A549 (cell line): ENCODE measurements at regions not wholly inside any gene's neighbourhood (a gene's known extent, or its start where the extent isn't known, plus 50 kb on each side); places are given as distances from the start of the nearest gene placed in this dataset.

Experiments used
- ATAC-seq, 2 experiments: fragments of 200-7000 bp in 1 of 2; fragments of >200 bp in 1 of 2; cut with Nextera tagmentation in 1 of 2; cut with Tn5 transposase in 1 of 2; 3 replicates each; pipeline versions ENCODE4 v1.8.0 to v1.9.1; 2018 to 2020; ENCODE audit warnings: mild to moderate bottlenecking in 1 of 2, moderate library complexity in 1 of 2
- CTCF ChIA-PET: fragments of 300-600 bp; sonication (Branson Sonifier 250); formaldehyde crosslinking; extraction: SDS; loops from one replicate; lab custom pipeline; 2021; ENCODE audit warnings: antibody characterized with exemption, inconsistent platforms; lab: Yijun Ruan, JAX
- POLR2A ChIA-PET: fragments of 350-600 bp; formaldehyde crosslinking; extraction: SDS; loops from one replicate; lab custom pipeline; 2021; ENCODE audit warnings: antibody characterized with exemption, inconsistent platforms; lab: Yijun Ruan, JAX
- DNase-seq, 2 experiments: peaks; one replicate each; pipeline versions ENCODE4 v3.0.0 to v3.0.0-alpha.2; 2011 to 2016; ENCODE audit warnings: low read depth in 1 of 2, low spot score in 1 of 2
- FAIRE-seq: peaks from 2 replicates; lab custom pipeline; 2011; peaks lifted over from hg19 to GRCh38; lab: Jason Lieb, UNC
- H3K27ac ChIP-seq, 2 experiments: fragments of >200 bp; sonication (Bioruptor Twin); formaldehyde crosslinking; 3 replicates each; pipeline ENCODE4 v1.5.1; 2016 to 2017
- H3K4me1 ChIP-seq: fragments of >200 bp; sonication (Bioruptor Twin); formaldehyde crosslinking; 3 replicates; pipeline ENCODE4 v1.6.1; 2016
- H3K4me2 ChIP-seq: fragments of >200 bp; sonication (Bioruptor Twin); formaldehyde crosslinking; 3 replicates; pipeline ENCODE4 v1.6.1; 2016
- H3K4me3 ChIP-seq: fragments of >200 bp; sonication (Bioruptor Twin); formaldehyde crosslinking; 3 replicates; pipeline ENCODE4 v1.5.1; 2016
- H3K9me3 ChIP-seq: fragments of >200 bp; sonication (Bioruptor Twin); formaldehyde crosslinking; 3 replicates; pipeline ENCODE4 v1.6.1; 2016
- CBX2 ChIP-seq: fragments of 200-600 bp; sonication (generic); IDR thresholded peaks from 2 replicates; pipeline ENCODE4 v1.6.1; 2016; ENCODE audit warnings: low read depth, mild to moderate bottlenecking, borderline replicate concordance
- CEBPB ChIP-seq, 2 experiments: fragments of >200 bp in 1 of 2; sonication (Bioruptor Twin) in 1 of 2; formaldehyde crosslinking in 1 of 2; IDR thresholded peaks; 2 replicates each; pipeline ENCODE4 v1.6.1; 2012 to 2016
- CHD4 ChIP-seq: fragments of 200-600 bp; sonication (generic); IDR thresholded peaks from 2 replicates; pipeline ENCODE4 v1.6.1; 2016; ENCODE audit warnings: antibody characterized with exemption, mild to moderate bottlenecking, borderline replicate concordance
- EHMT2 ChIP-seq: fragments of 200-600 bp; sonication (generic); IDR thresholded peaks from 2 replicates; pipeline ENCODE4 v1.6.1; 2016; ENCODE audit warnings: antibody characterized with exemption, low read depth, mild to moderate bottlenecking, moderate library complexity
- EP300 ChIP-seq, 2 experiments: fragments of >200 bp; sonication (Bioruptor Twin); formaldehyde crosslinking; IDR thresholded peaks; 2 replicates in 1 of 2; 3 replicates in 1 of 2; pipeline ENCODE4 v1.6.1; 2016 to 2017
- FOSL2 ChIP-seq, 2 experiments: fragments of 450-650 bp in 1 of 2; fragments of >200 bp in 1 of 2; sonication (Bioruptor Twin) in 1 of 2; formaldehyde crosslinking; IDR thresholded peaks; 2 replicates each; pipeline versions ENCODE4 v1.5.0 to v1.6.1; 2016 to 2020; ENCODE audit warnings: mild to moderate bottlenecking in 1 of 2, moderate library complexity in 1 of 2
- HDAC2 ChIP-seq: fragments of 200-600 bp; sonication (generic); IDR thresholded peaks from 2 replicates; pipeline ENCODE4 v1.6.1; 2016
- HEYL ChIP-seq: fragments of 250-450 bp; sonication (Bioruptor Pico); IDR thresholded peaks from 2 replicates; pipeline ENCODE4 v1.8.0; 2021; ENCODE audit warnings: mild to moderate bottlenecking, moderate library complexity
- HOXA7 ChIP-seq: fragments of 250-450 bp; sonication (Bioruptor Pico); IDR thresholded peaks from 2 replicates; pipeline ENCODE4 v1.5.0; 2020; ENCODE audit warnings: mild to moderate bottlenecking, moderate library complexity
- JUNB ChIP-seq: fragments of >200 bp; sonication (Bioruptor Twin); formaldehyde crosslinking; IDR thresholded peaks from 2 replicates; pipeline ENCODE4 v1.6.1; 2016
- KDM1A ChIP-seq: fragments of 200-600 bp; sonication (generic); IDR thresholded peaks from 2 replicates; pipeline ENCODE4 v1.6.1; 2016; ENCODE audit warnings: low read depth, mild to moderate bottlenecking
- KDM5A ChIP-seq: fragments of 200-600 bp; sonication (generic); IDR thresholded peaks from 2 replicates; pipeline ENCODE4 v1.6.1; 2016; ENCODE audit warnings: antibody characterized with exemption, mild to moderate bottlenecking
- MAFK ChIP-seq: fragments of 450-650 bp; IDR thresholded peaks from 2 replicates; pipeline ENCODE4 v1.6.1; 2014; ENCODE audit not compliant: partially characterized antibody
- NFE2L2 ChIP-seq: fragments of 150-350 bp; conservative IDR thresholded peaks from 2 replicates; pipeline ENCODE4 v1.6.1; 2014; ENCODE audit warnings: low read length
- RAD21 ChIP-seq, 2 experiments: fragments of >200 bp in 1 of 2; sonication (Bioruptor Twin) in 1 of 2; formaldehyde crosslinking in 1 of 2; IDR thresholded peaks in 1 of 2; conservative IDR thresholded peaks in 1 of 2; 2 replicates in 1 of 2; 3 replicates in 1 of 2; pipeline ENCODE4 v1.6.1; 2012 to 2018; ENCODE audit warnings: inconsistent platforms in 1 of 2
- RNF2 ChIP-seq: fragments of 200-600 bp; sonication (generic); IDR thresholded peaks from 2 replicates; pipeline ENCODE4 v1.6.1; 2016; ENCODE audit warnings: low read depth, mild to moderate bottlenecking, antibody characterized with exemption, moderate library complexity, borderline replicate concordance
- SREBF2 ChIP-seq: fragments of 450-650 bp; IDR thresholded peaks from 2 replicates; pipeline ENCODE4 v1.6.1; 2014; ENCODE audit warnings: mild to moderate bottlenecking, moderate library complexity
- ZNF302 ChIP-seq: fragments of 250-450 bp; sonication (Bioruptor Pico); IDR thresholded peaks from 2 replicates; pipeline ENCODE4 v1.9.0; 2021; ENCODE audit warnings: inconsistent platforms, mild to moderate bottlenecking, moderate library complexity
- WGBS: methylation state at CpG from one replicate; pipeline ENCODE4 v1.1.6; 2017; ENCODE audit errors: missing lambda C conversion rate; 5-methylcytosine and 5-hydroxymethylcytosine counted together
- TF ChIP-seq, protein P1 (sequence below): fragments of 450-650 bp; IDR thresholded peaks from 2 replicates; pipeline ENCODE4 v1.6.1; 2014; ENCODE audit warnings: antibody characterized with exemption
- TF ChIP-seq, protein P2 (sequence below): IDR thresholded peaks from 2 replicates; pipeline ENCODE4 v1.6.1; 2012
- TF ChIP-seq, protein P3 (sequence below): fragments of >200 bp; sonication (Bioruptor Twin); formaldehyde crosslinking; IDR thresholded peaks from 3 replicates; pipeline ENCODE4 v1.5.1; 2016
- TF ChIP-seq, protein P4 (sequence below): fragments of 150-350 bp; IDR thresholded peaks from 2 replicates; pipeline ENCODE4 v1.6.1; 2014; ENCODE audit warnings: low read depth, mild to moderate bottlenecking, low read length
- TF ChIP-seq, protein P5 (sequence below): IDR thresholded peaks from 2 replicates; pipeline ENCODE4 v1.6.1; 2012; ENCODE audit warnings: low read depth, borderline replicate concordance
- TF ChIP-seq, protein P6 (sequence below): fragments of 250-450 bp; sonication (Bioruptor Pico); IDR thresholded peaks from 2 replicates; pipeline ENCODE4 v1.5.0; 2020; ENCODE audit warnings: low read depth, mild to moderate bottlenecking, moderate library complexity
- TF ChIP-seq, protein P7 (sequence below): IDR thresholded peaks from 2 replicates; pipeline ENCODE4 v1.6.1; 2012

DNA sequence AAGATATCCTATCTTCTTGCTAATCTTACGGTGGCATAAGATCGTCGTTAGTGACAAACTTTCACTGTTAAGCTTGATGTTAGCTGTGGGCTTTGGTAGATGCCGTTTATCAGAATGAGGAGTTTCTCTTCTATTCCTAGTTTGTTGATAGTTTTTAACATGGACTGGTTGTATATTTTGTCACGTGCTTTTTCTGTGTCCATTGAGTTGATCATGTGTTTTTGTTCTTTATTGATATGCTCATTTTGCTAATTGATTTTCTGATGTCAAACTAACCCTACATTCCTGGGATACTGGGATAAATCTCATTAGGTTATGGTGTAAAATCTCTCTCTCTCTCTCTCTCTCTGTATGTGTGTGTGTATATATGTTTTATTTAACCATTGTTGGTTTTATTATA, 545.1 kb downstream of the AACS start:
- Histone ChIP-seq H3K4me2 (no peak overlapping the region), H3K9me3 (no peaks in the 10 kb centered on the region), H3K4me3 (no peak overlapping the region), H3K27ac (no peak overlapping the region), H3K4me1 (no peaks in the 10 kb centered on the region)
- ATAC-seq (no peak), FAIRE-seq (no peak), DNase-seq (no peak)
- POLR2A ChIA-PET: no interaction called here
- 13% methylated on average over 5 of the region's 5 CpGs for WGBS
- TF ChIP-seq CBX2: no peak
- no peak for TF ChIP-seq RNF2
- TF ChIP-seq, protein P1, sequence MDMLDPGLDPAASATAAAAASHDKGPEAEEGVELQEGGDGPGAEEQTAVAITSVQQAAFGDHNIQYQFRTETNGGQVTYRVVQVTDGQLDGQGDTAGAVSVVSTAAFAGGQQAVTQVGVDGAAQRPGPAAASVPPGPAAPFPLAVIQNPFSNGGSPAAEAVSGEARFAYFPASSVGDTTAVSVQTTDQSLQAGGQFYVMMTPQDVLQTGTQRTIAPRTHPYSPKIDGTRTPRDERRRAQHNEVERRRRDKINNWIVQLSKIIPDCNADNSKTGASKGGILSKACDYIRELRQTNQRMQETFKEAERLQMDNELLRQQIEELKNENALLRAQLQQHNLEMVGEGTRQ: 0 out of 2 replicates have a peak, but pooled peaks have one; percentile 13
- TF ChIP-seq, protein P2, sequence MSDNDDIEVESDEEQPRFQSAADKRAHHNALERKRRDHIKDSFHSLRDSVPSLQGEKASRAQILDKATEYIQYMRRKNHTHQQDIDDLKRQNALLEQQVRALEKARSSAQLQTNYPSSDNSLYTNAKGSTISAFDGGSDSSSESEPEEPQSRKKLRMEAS: no peak
- TF ChIP-seq, protein P3, sequence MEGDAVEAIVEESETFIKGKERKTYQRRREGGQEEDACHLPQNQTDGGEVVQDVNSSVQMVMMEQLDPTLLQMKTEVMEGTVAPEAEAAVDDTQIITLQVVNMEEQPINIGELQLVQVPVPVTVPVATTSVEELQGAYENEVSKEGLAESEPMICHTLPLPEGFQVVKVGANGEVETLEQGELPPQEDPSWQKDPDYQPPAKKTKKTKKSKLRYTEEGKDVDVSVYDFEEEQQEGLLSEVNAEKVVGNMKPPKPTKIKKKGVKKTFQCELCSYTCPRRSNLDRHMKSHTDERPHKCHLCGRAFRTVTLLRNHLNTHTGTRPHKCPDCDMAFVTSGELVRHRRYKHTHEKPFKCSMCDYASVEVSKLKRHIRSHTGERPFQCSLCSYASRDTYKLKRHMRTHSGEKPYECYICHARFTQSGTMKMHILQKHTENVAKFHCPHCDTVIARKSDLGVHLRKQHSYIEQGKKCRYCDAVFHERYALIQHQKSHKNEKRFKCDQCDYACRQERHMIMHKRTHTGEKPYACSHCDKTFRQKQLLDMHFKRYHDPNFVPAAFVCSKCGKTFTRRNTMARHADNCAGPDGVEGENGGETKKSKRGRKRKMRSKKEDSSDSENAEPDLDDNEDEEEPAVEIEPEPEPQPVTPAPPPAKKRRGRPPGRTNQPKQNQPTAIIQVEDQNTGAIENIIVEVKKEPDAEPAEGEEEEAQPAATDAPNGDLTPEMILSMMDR: no peak
- CTCF ChIA-PET: no interaction called here

DNA sequence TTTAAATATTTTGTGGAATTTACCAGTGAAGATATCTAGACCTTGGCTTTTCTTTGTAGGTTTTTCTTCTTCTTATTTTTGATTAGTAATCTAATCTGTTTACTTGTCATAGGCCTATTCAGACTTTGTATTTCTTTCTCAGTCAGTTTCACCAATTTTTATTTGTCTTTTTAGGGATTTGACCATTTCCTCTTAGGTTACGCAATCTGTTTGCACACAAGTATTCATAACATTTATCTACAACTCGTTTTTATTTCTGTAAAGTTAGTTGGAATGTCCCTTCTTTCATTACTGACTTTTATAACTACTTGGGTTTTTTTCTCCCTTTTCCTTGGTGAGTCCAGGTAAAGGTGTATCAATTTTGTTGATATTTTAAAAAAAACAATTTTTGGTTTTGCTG, 545.7 kb downstream of the AACS start:
- Histone ChIP-seq H3K4me1 (no peaks in the 10 kb centered on the region), H3K4me3 (no peak overlapping the region), H3K9me3 (no peaks in the 10 kb centered on the region), H3K4me2 (no peak overlapping the region), H3K27ac (no peak overlapping the region)
- CTCF ChIA-PET: no interaction called here
- TF ChIP-seq, protein P4, sequence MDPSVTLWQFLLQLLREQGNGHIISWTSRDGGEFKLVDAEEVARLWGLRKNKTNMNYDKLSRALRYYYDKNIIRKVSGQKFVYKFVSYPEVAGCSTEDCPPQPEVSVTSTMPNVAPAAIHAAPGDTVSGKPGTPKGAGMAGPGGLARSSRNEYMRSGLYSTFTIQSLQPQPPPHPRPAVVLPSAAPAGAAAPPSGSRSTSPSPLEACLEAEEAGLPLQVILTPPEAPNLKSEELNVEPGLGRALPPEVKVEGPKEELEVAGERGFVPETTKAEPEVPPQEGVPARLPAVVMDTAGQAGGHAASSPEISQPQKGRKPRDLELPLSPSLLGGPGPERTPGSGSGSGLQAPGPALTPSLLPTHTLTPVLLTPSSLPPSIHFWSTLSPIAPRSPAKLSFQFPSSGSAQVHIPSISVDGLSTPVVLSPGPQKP: no peak
- peak in 1 of 2 experiments; percentile 35; a peak in 1 of 4 replicates for TF ChIP-seq CEBPB (IDR thresholded peaks at IDR 0.05)
- 30% methylated on average over 2 of the region's 2 CpGs for WGBS
- ATAC-seq: no peak
- POLR2A ChIA-PET: no interaction called here
- no peak for DNase-seq
- FAIRE-seq: no peak

DNA sequence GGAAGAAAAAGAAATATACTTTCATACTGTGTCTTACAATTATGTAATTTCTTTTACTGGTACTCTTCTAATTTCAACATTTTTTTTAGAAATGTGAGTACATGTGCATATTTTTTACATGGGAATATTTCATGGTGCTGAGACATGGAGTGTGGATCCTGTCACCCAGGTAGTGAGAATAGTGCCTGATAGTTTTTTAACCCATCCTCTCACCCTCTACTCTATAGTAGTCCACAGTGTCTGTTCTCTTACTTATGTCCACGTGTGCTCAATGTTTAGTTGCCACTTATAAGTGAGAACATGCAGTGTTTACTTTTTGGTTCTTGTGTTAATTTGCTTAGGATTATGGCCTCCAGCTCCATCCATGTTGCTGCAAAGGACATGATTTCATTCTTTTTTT, 548.8 kb downstream of the AACS start:
- TF ChIP-seq RAD21 (conservative IDR thresholded peaks at IDR 0.05 in 1 of 2, IDR thresholded peaks at IDR 0.05 in 1 of 2) (no peak), NFE2L2 (no peak), ZNF302 (CRISPR knock-in tag) (no peak), FOSL2 (IDR thresholded peaks at IDR 0.05) (no peak), FOSL2 (CRISPR knock-in tag; IDR thresholded peaks at IDR 0.05) (no peak), KDM1A (no peak), HDAC2 (no peak), CHD4 (no peak), HEYL (no peak), KDM5A (no peak), SREBF2 (no peak), EHMT2 (no peak), JUNB (no peak), HOXA7 (CRISPR knock-in tag) (no peak), MAFK (no peak), EP300 (IDR thresholded peaks at IDR 0.05) (no peak)
- TF ChIP-seq, protein P1: no peak
- TF ChIP-seq, protein P5, sequence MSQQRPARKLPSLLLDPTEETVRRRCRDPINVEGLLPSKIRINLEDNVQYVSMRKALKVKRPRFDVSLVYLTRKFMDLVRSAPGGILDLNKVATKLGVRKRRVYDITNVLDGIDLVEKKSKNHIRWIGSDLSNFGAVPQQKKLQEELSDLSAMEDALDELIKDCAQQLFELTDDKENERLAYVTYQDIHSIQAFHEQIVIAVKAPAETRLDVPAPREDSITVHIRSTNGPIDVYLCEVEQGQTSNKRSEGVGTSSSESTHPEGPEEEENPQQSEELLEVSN: no peak
- TF ChIP-seq, protein P4: no peak
- TF ChIP-seq, protein P6, sequence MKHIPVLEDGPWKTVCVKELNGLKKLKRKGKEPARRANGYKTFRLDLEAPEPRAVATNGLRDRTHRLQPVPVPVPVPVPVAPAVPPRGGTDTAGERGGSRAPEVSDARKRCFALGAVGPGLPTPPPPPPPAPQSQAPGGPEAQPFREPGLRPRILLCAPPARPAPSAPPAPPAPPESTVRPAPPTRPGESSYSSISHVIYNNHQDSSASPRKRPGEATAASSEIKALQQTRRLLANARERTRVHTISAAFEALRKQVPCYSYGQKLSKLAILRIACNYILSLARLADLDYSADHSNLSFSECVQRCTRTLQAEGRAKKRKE: no peak
- TF ChIP-seq, protein P7, sequence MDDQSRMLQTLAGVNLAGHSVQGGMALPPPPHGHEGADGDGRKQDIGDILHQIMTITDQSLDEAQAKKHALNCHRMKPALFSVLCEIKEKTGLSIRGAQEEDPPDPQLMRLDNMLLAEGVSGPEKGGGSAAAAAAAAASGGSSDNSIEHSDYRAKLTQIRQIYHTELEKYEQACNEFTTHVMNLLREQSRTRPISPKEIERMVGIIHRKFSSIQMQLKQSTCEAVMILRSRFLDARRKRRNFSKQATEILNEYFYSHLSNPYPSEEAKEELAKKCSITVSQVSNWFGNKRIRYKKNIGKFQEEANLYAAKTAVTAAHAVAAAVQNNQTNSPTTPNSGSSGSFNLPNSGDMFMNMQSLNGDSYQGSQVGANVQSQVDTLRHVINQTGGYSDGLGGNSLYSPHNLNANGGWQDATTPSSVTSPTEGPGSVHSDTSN: no peak
- DNase-seq (no peak), ATAC-seq (no peak), FAIRE-seq (no peak)
- Histone ChIP-seq H3K4me3 (no peak overlapping the region), H3K4me1 (no peaks in the 10 kb centered on the region), H3K27ac (no peak overlapping the region), H3K4me2 (no peak overlapping the region), H3K9me3 (0 out of 3 replicates have a peak, but pooled peaks cover 3% of the 10 kb centered on the region)
- ChIA-PET POLR2A (no interaction called here), CTCF (no interaction called here)
- 0% methylated on average over 1 of the region's 1 CpG for WGBS
